ENCODE measurements at regions not wholly inside any gene's neighbourhood (a gene's known extent, or its start where the extent isn't known, plus 50 kb on each side); places are given as distances from the start of the nearest gene placed in this dataset.
"Not testable (repeated sequence)": the region's sequence is repeated elsewhere in the genome, so short reads cannot be mapped to it uniquely, and the experiment has no call there.

DNA sequence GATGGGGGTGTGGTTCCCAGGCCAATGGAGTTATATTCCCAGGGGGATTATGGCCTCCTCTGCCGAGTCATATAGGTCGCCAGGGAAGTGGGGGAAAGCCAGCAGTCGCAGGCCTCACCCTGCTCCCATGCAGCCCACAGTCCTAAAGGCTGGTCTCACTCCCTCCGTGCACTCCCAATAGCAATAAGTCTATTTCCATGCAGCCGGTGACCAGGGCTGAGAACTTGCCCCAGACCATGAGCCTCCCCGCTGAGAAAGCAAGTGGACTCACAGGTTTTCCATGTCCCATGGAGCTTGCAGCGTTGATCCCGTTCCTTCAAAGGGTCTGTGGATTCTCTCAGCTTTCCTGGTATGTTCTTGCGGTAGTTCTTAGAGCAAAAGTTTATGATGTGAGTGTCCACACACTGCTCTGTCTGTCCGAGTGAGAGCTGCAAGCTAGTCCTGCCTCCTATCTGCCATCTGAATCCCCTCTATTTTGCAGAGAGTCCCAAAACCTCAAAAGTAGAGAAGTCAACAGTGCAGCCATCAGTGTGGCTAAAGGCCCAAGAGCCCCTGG, 81.7 kb upstream of the TMPRSS2 start:
- no peak for DNase-seq (ENCODE audit: low spot score)

DNA sequence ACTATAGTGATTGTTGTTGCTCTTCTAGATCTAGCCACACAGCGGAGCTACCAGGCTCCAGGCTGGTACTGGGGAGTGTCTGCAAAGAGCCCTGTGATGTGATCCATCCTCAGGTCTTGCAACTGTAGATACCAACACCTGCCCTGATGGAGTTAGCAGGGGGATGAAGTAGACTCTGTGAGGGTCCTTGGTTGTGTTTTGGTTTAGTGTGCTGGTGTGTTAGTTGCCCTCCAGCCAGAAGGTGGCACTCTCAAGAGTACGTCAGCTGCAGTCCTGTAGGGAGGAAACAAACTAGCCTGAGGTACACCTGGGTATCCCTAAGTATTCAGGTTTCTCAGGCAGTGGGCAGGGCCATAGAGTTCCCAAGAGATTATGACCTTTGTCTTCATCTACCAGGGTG, 81.2 kb upstream of the TMPRSS2 start:
- no peak for DNase-seq (ENCODE audit: low spot score)

DNA sequence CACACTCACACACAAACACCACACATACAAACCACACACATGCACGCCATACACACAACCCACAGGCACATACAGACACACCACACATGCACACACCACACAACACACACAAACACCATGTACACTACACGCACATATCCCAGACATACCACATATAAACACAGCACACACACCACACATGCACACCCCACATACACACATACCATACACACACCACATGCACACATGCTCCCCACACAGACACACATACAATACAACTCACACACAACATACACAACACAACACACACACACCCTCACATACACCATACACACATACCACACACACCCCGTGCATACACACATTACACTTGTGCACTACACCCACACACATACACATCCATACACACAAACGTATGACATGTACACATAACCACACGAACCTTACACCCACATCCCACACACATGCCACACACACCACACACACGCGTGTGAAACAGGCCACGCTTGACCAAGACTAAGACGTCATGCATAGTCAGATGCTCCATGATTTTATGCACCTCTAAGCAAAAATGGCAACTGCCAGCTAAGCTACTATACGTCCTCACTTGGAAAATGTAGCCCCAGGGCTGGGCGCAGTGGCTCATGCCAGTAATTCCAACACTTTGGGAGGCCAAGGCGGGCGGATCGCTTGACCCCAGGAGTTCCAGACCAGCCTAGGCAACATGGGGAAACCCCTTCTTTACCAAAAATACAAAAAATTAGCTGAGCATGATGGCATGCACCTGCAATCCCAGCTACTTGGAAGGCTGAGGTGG, 77.4 kb upstream of the TMPRSS2 start:
- no peak for DNase-seq (ENCODE audit: low spot score)

DNA sequence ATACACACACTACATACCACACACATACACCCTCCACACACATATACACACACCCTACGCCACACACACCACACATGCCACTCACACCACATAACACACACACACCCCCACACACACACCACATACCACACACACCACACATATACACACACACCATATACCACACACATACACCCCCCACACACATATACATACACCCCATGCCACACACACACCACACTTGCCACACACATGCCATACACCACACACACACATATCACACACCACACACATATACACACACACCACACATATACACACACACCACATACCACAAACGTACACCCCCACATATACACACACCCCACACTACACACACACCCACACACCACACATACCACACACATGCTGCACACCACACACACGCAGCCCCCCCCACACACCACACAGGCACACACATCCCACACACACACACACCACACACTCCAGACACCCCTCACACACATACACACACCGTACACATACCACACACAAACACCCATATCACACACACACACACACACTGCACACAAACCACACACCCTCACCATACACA, 76.7 kb upstream of the TMPRSS2 start:
- DNase-seq (ENCODE audit: low spot score): no peak

DNA sequence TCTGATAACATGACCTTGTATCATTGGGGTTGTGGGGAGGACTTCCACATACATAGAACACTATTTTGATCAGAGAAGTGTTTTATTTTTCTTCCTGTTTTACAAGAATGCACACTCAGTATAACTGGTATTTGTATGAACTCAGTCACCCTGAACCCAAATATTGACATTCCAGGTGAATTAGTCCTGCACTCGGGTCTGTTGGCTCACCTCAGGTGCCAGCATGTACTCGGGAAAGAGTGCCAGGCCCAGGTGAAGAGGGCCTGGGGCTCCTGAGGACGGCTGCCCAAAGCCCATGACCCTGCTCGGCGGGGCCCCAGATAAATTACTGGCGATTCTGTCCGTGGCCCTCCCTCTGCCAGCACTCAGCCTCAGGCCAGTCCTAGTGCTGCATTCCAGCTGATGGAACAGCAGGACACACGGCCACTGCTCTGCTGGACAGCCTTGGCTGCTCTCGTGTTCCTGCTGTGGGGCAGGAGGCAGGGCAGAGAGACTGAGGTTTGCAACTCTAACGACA, 75.4 kb upstream of the TMPRSS2 start:
- no peak for DNase-seq (ENCODE audit: low spot score)

DNA sequence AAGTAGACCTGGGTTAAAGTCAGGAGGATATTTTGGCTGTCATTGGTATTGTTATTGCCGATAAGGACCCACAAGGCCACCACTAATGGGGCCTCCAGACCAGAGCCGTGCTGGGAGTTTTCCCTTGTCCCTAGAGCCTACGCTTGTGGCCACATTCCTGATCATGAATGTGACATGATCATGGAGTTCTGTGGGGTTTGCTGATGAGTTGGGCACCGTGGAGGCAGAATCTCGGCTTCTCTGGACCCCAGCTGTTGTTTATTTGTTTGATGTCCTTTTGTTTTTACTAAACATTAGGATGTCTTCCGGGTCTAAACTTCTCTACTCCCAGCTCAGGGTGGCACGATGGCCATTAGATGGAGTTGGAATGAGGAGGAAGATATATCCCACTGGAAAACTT, 74.9 kb upstream of the TMPRSS2 start:
- DNase-seq (ENCODE audit: low spot score): no peak

DNA sequence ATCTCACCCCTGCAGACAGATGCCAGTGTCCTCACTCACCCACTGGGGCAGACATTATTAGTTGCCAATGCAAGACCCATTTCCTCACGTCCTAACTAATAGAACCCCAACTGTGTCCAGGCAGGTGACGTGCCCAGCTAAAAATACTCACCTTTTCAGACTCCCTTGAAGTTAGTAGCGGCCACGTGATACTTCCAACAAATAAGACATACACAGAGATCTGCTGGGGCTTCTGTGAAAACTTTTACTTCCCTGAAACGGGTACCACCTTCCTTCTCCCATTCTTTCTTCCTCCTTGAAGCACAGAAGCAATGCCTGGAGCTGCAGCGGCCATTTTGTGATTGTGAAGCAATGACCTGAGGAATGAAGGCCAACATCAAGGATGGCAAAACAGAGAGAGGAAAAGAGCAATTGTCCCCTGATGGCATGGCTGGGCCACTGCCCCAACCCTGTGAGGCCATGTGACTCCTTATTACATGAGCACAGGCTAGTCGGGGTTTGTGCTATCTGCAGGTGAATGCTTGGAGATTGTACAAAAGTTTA, 74.4 kb upstream of the TMPRSS2 start:
- DNase-seq (ENCODE audit: low spot score): no peak

DNA sequence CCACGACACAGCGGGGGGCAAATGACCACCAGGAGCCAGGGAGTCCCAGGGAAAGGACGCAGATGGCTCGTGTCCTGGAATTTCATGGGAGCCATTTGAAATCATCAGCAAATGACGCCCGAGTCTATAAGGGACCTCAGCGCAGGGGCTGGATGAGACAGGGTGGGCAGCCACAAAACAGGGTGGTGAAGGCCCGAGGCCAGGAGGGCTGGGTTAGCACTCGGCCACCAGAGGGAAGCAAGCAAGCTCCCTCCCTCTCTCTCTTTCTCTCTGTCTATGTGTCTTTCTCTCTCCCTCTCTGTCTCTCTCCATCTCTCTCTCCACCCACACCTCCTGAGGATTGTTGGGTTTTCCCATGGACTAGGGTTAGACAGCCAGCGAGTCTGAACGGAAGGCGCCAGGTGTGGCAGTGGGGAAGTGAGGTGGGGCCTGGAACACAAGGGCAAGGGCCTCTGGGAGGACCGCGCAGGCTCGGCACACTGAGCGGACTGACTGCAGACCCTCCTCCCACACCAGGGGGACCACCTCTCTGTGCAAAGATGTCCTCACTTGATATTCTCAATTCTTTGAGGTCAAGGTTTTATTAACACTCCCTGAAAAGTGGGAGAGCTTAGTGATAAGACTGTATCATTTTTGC, 73.8 kb upstream of the TMPRSS2 start:
- DNase-seq (ENCODE audit: low spot score): no peak

DNA sequence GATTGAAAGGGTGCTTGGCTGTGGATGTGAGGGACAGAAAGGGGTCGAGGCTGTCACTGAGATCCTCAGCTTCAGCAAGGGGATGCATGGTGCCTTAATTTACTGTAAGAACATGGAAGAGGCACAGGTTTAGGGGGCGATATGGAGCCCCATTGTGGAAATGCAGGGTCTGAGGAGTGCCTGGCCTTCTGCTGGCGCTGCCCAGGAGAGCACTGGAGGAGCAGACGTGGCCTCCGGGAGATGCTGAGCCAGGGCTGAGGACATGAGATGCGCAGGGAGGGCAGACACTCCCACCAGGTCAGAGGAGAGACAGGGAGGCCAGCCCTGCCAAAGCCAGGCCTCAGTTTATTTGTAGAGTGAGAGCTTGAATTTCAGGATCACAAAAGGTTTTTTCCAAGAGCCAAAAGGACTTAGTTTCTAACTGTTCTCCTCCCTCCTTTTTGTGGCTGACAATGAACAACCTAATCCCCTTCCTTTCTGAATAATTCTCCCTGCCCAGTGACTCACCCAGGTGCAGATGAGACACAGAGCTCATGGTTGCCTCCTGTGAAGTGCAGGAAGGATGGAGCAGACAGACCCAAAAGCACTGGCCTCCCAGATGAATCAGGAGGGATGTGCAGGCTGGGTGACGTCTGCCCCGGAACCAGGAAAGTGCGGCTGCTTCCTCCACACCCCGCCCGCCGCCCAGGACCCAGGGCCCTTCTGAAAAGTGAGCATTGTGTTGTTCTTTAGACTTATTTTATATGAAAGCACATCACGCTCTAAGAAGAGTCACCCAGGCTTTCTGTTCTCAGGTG, 73.0 kb upstream of the TMPRSS2 start:
- no peak for DNase-seq (ENCODE audit: low spot score)

DNA sequence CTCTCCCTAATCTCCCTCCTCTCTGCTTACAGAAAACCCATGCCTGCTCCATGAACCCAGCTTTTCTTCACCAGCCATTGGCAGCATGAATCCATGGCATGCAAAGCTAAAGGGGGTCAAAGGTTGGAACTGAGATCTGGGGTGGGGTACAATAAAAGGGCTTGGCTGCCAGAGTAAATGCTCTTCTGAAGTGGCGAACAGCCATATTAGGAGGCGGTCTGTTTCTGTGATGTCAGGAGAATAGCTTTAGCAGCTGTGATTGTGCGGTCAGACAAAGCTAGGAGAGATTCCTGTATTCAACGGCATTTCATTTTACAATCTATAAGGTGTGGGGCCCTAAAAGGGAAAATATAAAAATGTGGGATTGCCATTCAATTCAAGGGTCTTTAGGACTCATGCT, 71.7 kb upstream of the TMPRSS2 start:
- DNase-seq (ENCODE audit: low spot score): no peak

DNA sequence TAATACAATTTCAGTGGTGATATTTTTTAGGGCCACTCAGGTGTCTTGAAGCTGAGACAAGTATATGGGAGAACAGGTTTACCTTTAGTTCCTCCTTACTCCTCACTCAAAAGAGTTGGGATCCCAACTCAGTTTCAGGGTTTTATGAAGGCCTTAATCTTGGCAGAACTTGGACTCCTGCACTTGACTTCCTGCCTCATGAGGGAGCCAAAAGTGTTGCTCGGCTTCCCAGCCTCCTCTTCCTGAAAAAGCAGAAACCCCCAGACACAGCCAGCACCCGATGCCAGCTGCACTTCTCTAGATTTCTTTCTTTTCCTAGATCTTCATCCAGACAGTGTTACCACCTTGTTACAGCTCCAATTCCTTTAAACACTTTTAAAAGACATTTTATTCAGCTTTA, 70.8 kb upstream of the TMPRSS2 start:
- DNase-seq (ENCODE audit: low spot score): no peak

DNA sequence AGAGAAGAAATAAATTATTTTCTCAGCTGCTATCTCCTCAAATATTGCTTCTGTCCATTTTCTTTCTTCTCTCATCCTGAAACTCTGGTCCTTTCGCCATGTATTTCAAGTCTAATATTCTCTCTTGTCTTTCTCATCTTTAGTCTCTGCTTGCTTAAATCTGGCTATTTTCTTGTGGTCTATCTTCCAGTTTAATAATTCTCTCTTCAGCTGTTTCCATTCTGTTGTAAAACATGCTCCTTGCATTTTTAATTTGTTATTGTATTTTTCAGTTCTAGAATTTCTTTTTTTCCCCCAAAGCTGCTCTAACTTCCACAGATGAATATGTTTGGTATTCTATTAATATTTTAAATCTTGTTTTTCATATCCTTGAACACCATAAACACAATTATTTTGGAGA, 70.1 kb upstream of the TMPRSS2 start:
- no peak for DNase-seq (ENCODE audit: low spot score)

DNA sequence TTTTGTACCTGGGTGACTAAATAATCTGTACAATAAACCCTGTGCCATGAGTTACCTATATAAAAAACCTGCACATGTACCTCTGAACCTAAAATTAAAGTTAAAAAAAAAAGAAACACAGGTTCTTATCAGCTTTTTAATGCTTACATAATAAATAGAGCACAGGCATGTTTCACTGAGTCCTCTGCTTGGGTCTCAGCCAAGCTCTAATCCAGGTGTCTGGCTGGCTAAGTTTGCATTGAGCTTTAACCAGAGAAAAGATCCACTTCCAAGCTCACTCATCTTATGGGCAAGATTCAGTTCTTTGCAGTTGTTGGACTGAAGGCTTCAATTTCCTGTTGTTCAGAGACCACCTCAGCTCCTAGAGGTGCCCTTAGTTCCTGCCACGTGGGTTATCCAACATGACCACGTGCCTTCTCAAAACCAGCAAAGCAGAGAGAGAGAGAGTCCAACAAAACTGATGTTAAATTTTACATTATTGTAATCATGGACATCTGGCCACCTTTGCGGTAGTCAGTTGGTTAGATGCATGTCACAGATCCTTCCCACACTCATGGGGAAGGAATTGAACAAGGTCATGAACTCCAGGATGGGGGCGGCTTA, 68.2 kb upstream of the TMPRSS2 start:
- no peak for DNase-seq (ENCODE audit: low spot score)

DNA sequence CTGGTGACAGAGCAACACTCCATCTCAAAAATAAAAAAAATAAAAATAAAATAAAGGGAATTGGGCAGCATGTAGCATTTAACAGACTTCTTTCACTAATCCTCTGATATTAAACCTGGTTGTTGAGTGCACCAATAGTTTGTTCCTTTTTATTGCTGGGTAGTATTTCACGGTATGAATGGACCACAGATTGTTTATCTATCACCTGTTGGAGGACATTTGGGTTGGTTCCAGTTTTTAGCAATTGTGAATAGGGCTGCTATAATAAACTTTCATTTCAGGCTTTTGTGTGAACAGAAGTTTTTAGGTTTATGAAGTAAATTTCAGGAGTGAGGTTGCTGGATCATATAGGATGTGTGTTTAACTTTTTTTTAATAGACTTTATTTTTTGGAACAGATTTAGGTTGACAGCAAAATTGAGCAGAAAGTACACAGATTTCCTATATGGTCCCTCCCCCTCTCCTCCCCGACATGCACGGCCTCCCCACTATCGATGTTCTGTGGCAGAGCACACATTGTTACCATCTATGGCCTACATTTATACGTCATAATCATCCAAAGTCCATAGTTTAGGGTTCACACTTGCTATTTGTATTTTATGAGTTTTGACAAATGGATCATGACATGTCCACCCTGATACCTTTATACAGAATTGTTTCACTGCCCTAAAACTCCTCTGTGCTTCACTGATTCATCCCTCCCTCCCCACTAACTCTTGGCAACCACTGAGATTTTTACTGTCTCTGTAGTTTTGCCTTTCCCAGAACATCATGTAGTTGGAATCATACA, 66.1 kb upstream of the TMPRSS2 start:
- DNase-seq (ENCODE audit: low spot score): no peak

DNA sequence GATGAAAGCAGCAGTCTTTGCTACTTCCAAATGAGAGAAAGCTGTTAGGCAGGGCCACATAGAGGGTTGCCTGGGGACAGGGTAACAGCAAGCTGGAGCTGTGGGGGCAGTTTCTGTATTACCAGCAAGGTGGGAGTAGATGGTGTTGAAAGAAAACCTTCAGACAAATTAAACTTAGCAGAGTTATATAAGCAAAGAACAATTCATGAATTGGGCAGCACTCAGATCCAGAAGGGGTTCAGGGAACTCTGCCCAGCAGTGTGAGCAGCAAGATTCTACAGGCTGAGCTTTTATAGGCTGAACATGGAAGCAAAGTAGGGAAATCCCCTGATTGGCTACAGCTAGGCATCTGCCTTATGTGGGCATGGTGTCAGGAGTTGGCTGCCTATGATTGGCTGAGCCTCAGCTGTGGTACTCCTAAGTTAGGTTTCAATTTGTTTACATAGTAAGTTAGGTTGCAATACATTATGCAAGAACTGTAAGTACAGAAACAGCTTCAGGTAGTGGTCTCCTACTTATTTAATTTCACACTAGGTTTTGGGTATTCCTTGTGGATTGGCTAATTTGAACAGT, 64.1 kb upstream of the TMPRSS2 start:
- DNase-seq (ENCODE audit: low spot score): no peak

DNA sequence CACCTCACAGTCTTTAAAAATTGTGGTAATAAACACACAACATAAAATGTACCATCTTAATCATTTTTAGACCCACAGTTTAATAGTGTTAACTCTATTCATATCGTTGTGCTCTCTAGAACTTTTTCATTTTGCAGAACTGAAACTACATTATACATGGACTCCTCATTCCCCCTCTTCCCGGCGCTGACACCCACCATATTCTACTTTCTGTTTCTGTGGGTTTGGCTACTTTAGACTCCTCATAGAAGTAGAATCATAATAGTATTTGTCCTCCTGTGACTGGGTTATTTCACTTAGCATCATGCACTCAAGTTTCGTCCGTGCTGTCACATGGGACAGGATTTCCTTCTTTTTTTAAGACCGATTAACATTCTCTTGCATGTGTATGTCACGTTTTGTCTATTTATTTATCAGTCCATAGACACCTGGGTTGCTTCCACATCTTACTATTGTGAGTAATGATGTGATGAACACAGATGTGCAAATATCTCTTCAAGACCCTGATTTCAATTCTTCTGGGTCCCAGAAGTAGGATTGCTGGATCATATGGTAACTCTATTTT, 62.9 kb upstream of the TMPRSS2 start:
- DNase-seq (ENCODE audit: low spot score): no peak

DNA sequence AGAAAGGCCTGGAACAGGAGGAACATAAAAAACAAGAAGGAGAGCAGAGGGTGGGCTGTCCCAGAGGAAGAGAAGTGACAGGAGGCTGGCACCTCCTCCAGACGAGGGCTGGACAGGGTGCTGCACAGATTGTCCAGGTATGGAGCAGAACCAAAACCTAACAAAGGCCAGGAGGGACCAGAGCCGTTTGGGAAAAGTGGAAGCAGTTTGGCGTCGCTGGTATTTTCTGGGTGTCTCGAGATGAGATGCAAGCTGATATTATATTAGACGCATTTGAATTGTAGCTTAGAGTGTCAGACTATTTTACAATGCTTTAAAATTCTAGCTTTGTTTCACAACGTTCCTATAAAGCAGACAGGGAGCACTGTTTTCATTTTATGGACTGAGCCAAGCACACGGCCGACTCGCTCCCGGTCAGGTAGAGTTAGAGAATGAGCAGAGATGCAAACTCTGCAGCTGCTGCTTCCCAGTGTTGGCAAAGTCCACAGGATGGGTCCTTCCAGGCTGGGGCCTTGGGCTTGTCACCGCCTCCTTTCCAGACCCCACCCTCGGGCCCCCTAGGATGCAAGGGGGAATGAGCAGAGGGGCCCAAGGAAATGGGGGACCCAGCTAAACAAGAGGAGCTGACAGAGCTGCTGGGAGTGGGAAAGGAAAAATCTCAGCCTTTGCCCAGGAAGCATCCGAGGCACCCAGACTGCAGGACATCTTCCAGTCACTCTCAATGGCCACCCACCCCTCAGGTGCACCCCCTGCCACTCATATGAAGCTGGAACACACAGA, 60.8 kb upstream of the TMPRSS2 start:
- no peak for DNase-seq (ENCODE audit: low spot score)

DNA sequence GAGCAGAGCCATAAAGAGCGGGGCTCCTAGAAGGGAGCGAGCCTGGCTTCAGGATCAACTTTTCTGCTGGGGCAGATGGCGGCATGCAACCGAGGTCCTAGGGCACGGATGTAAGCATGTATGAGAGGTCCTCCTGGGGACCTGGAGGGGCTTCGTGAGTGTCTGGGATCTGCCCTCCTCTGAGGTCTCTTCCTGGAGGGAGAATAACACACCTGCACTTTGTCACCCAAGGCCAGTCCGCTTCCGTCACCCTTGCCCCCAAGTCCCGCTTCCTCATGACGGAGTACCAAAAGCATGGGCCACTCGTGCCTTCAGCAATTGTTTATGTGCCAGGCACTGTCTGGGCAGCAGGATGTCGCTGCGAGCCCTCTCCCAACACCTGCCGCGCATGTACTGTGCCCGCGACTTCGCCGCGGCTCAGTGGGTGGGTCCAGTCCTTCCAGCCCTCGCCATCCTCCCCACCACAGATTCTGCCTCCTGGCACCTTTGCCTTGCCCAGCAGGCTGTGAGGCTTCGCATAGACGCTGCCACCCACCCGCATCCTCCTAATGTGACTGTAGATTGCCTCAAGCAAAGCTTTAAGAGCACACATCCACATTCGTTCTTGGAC, 60.0 kb upstream of the TMPRSS2 start:
- DNase-seq (ENCODE audit: low spot score): no peak

DNA sequence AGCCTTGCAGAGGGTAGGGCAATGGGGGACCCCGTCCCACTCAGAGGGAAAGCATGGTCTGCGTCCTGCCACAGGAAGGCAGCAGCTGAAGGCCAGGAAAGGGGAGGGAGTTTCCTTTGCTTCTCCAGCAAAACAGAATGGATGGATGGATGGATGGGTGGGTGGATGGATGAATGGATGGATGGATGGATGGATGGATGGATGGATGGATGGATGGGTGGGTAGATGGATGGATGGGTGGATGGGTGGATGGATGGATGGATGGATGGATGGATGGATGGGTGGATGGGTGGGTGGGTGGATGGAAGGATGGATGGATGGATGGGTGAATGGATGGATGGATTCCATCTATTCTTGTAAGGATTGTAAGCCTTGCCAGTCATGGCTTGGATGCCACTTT, 59.3 kb upstream of the TMPRSS2 start:
- DNase-seq (ENCODE audit: low spot score): not testable (repeated sequence)

Data from CD4-positive, alpha-beta T cell treated with Interleukin-15 for 4 hours (primary cell).